ENCODE measurements at regions not wholly inside any gene's neighbourhood (a gene's known extent, or its start where the extent isn't known, plus 50 kb on each side); places are given as distances from the start of the nearest gene placed in this dataset.
"Not testable (repeated sequence)": the region's sequence is repeated elsewhere in the genome, so short reads cannot be mapped to it uniquely, and the experiment has no call there.

- ChIA-PET CTCF (no interaction called here), POLR2A (no interaction called here)
Observed at GRCh38 chr2:57210855-57211254, 835.8 kb upstream of the VRK2 start.

- ChIA-PET POLR2A (no interaction called here), CTCF (no interaction called here)
Observed at GRCh38 chr2:57217013-57217412, 829.6 kb upstream of the VRK2 start.

- CTCF ChIA-PET, result no interaction called here
- POLR2A ChIA-PET, result no interaction called here
Observed at GRCh38 chr2:57218206-57218605, 828.4 kb upstream of the VRK2 start.

- POLR2A ChIA-PET, CTCF ChIA-PET: not testable (repeated sequence)
Observed at GRCh38 chr2:57229706-57230105, 816.9 kb upstream of the VRK2 start.

- CTCF ChIA-PET, POLR2A ChIA-PET: not testable (repeated sequence)
Observed at GRCh38 chr2:57232341-57232740, 814.3 kb upstream of the VRK2 start.

GRCh38 chr2:57251495-57251894, 795.1 kb upstream of the VRK2 start:
- POLR2A ChIA-PET, CTCF ChIA-PET: not testable (repeated sequence)

GRCh38 chr2:57276408-57276807, 770.2 kb upstream of the VRK2 start:
- CTCF ChIA-PET, POLR2A ChIA-PET: not testable (repeated sequence)

GRCh38 chr2:57278451-57278850, 768.2 kb upstream of the VRK2 start:
- POLR2A ChIA-PET, result no interaction called here

GRCh38 chr2:57291209-57291608, 755.4 kb upstream of the VRK2 start:
- POLR2A ChIA-PET, result no interaction called here
- CTCF ChIA-PET, result no interaction called here

More at GRCh38 chr2:57278451-57278850, 768.2 kb upstream of the VRK2 start:
- CTCF ChIA-PET, result no interaction called here

GRCh38 chr2:57296795-57297517, 749.6 kb upstream of the VRK2 start:
- CTCF ChIA-PET, result no interaction called here
- POLR2A ChIA-PET, result no interaction called here

- ChIA-PET POLR2A (no interaction called here), CTCF (no interaction called here)
Observed at GRCh38 chr2:57313678-57314077, 732.9 kb upstream of the VRK2 start.

GRCh38 chr2:57314682-57315081, 731.9 kb upstream of the VRK2 start:
- ChIA-PET CTCF (no interaction called here), POLR2A (no interaction called here)

- CTCF ChIA-PET, result no interaction called here
Observed at GRCh38 chr2:57330447-57330846, 716.2 kb upstream of the VRK2 start.

GRCh38 chr2:57333221-57333620, 713.4 kb upstream of the VRK2 start:
- CTCF ChIA-PET, result no interaction called here
- POLR2A ChIA-PET, result no interaction called here

More at GRCh38 chr2:57330447-57330846, 716.2 kb upstream of the VRK2 start:
- POLR2A ChIA-PET, result no interaction called here

- CTCF ChIA-PET, result no interaction called here
- POLR2A ChIA-PET, result no interaction called here
Observed at GRCh38 chr2:57343391-57344006, 703.1 kb upstream of the VRK2 start.

GRCh38 chr2:57368190-57368589, 678.4 kb upstream of the VRK2 start:
- CTCF ChIA-PET, result no interaction called here

GRCh38 chr2:57370882-57371585, 675.6 kb upstream of the VRK2 start:
- POLR2A ChIA-PET, result no interaction called here
- CTCF ChIA-PET, result no interaction called here

More at GRCh38 chr2:57368190-57368589, 678.4 kb upstream of the VRK2 start:
- POLR2A ChIA-PET, result no interaction called here

GRCh38 chr2:57372237-57372984, 674.2 kb upstream of the VRK2 start:
- CTCF ChIA-PET, result no interaction called here
- POLR2A ChIA-PET, result no interaction called here

- CTCF ChIA-PET, result no interaction called here
- POLR2A ChIA-PET, result no interaction called here
Observed at GRCh38 chr2:57373530-57373929, 673.1 kb upstream of the VRK2 start.

- POLR2A ChIA-PET, result no interaction called here
- CTCF ChIA-PET, result no interaction called here
Observed at GRCh38 chr2:57376985-57377384, 669.6 kb upstream of the VRK2 start.

GRCh38 chr2:57386305-57386704, 660.3 kb upstream of the VRK2 start:
- POLR2A ChIA-PET, result no interaction called here
- CTCF ChIA-PET, result no interaction called here

Data from activated CD8-positive, alpha-beta memory T cell treated with anti-CD3 and anti-CD28 coated beads for 36 hours (primary cell).